SHP77 treated with DMSO at 0.1 percent for 48 hours (cell line): ENCODE measurements at regions not wholly inside any gene's neighbourhood (a gene's known extent, or its start where the extent isn't known, plus 50 kb on each side); places are given as distances from the start of the nearest gene placed in this dataset.

Source experiments
- DNase-seq: peaks from one replicate; lab custom pipeline; 2025; lab: John Stamatoyannopoulos, UW

GRCh38 chr6:139577124-139577762 is 202.8 kb upstream of the CITED2 start:
- no peak for DNase-seq

GRCh38 chr6:139572001-139572400 is 197.6 kb upstream of the CITED2 start:
- DNase-seq = no peak

GRCh38 chr6:139570166-139570565 is 195.7 kb upstream of the CITED2 start:
- DNase-seq = no peak

GRCh38 chr6:139569566-139569965 is 195.1 kb upstream of the CITED2 start:
- DNase-seq = no peak

GRCh38 chr6:139568956-139569538 is 194.6 kb upstream of the CITED2 start:
- DNase-seq = no peak

- DNase-seq = no peak
These were observed 193.9 kb upstream of the CITED2 start for GRCh38 chr6:139568151-139568955.

- no peak for DNase-seq
These were observed 192.6 kb upstream of the CITED2 start for GRCh38 chr6:139567095-139567494.

GRCh38 chr6:139565591-139565990 is 191.1 kb upstream of the CITED2 start:
- no peak for DNase-seq

GRCh38 chr6:139557547-139557946 is 183.1 kb upstream of the CITED2 start:
- no peak for DNase-seq

GRCh38 chr6:139556532-139556931 is 182.1 kb upstream of the CITED2 start:
- DNase-seq = no peak

GRCh38 chr6:139553916-139554315 is 179.5 kb upstream of the CITED2 start:
- DNase-seq = no peak

- DNase-seq = no peak
These were observed 176.9 kb upstream of the CITED2 start for GRCh38 chr6:139551376-139551775.

GRCh38 chr6:139550361-139550760 is 175.9 kb upstream of the CITED2 start:
- peak; percentile 20 for DNase-seq

GRCh38 chr6:139549561-139550070 is 175.2 kb upstream of the CITED2 start:
- no peak for DNase-seq

- no peak for DNase-seq
These were observed 173.4 kb upstream of the CITED2 start for GRCh38 chr6:139547804-139548203.

GRCh38 chr6:139547122-139547776 is 172.8 kb upstream of the CITED2 start:
- no peak for DNase-seq

GRCh38 chr6:139546106-139546472 is 171.6 kb upstream of the CITED2 start:
- no peak for DNase-seq

GRCh38 chr6:139545206-139546105 is 171.0 kb upstream of the CITED2 start:
- no peak for DNase-seq

- DNase-seq = no peak
These were observed 170.2 kb upstream of the CITED2 start for GRCh38 chr6:139544701-139545057.

- DNase-seq = no peak
These were observed 167.9 kb upstream of the CITED2 start for GRCh38 chr6:139542351-139542750.

- DNase-seq = no peak
These were observed 166.4 kb upstream of the CITED2 start for GRCh38 chr6:139540894-139541293.

GRCh38 chr6:139540276-139540675 is 165.8 kb upstream of the CITED2 start:
- DNase-seq = no peak
